Keratinocyte (primary cell): ENCODE measurements at regions not wholly inside any gene's neighbourhood (a gene's known extent, or its start where the extent isn't known, plus 50 kb on each side); places are given as distances from the start of the nearest gene placed in this dataset.

Experiments used
- DNase-seq: peaks from one replicate; pipeline ENCODE4 v3.0.0-alpha.2; 2011; ENCODE audit warnings: low read depth, missing footprints, low spot score
- FAIRE-seq: peaks from 2 replicates; lab custom pipeline; 2011; peaks lifted over from hg19 to GRCh38; lab: Jason Lieb, UNC
- H2AFZ ChIP-seq: 2 replicates; pipeline ENCODE4 v1.6.0; 2012; ENCODE audit warnings: low read length, control low read depth, inconsistent platforms; ENCODE audit not compliant: control insufficient read depth
- H3K27ac ChIP-seq: 2 replicates; pipeline ENCODE4 v1.5.1; 2011; ENCODE audit warnings: low read length; ENCODE audit not compliant: control insufficient read depth, insufficient read depth
- H3K27me3 ChIP-seq: 3 replicates; pipeline ENCODE4 v1.6.0; 2011; ENCODE audit warnings: low read length; ENCODE audit not compliant: control insufficient read depth, insufficient read depth; ENCODE audit errors: extremely low read depth
- H3K36me3 ChIP-seq, 2 experiments: 2 replicates in 1 of 2; 3 replicates in 1 of 2; pipeline ENCODE4 v1.5.1; 2011; ENCODE audit warnings: low read length in 2 of 2, mild to moderate bottlenecking in 1 of 2; ENCODE audit not compliant: control insufficient read depth in 2 of 2, insufficient read depth in 2 of 2; ENCODE audit errors: extremely low read depth in 1 of 2
- H3K4me1 ChIP-seq: 3 replicates; pipeline ENCODE4 v1.5.1; 2011; ENCODE audit warnings: low read length; ENCODE audit not compliant: control insufficient read depth, insufficient read depth; ENCODE audit errors: extremely low read depth
- H3K4me2 ChIP-seq: 3 replicates; pipeline ENCODE4 v1.6.0; 2011; ENCODE audit warnings: low read depth, low read length; ENCODE audit not compliant: control insufficient read depth, insufficient read depth; ENCODE audit errors: extremely low read depth
- H3K4me3 ChIP-seq, 3 experiments: fragments of 200-600 bp in 1 of 3; sonication (generic) in 1 of 3; 2 replicates in 2 of 3; 3 replicates in 1 of 3; pipeline ENCODE4 v1.5.1; 2011 to 2016; ENCODE audit warnings: low read length in 3 of 3, mild to moderate bottlenecking in 3 of 3, control low read depth in 2 of 3, inconsistent platforms in 1 of 3, low read depth in 1 of 3, mixed read lengths in 1 of 3, mixed run types in 1 of 3, moderate library complexity in 1 of 3; ENCODE audit not compliant: control insufficient read depth in 2 of 3, insufficient read depth in 2 of 3; ENCODE audit errors: extremely low read depth in 1 of 3
- H3K79me2 ChIP-seq: 2 replicates; pipeline ENCODE4 v1.6.0; 2012; ENCODE audit warnings: low read length; ENCODE audit not compliant: control insufficient read depth, insufficient read depth
- H3K9ac ChIP-seq: 3 replicates; pipeline ENCODE4 v1.6.0; 2011; ENCODE audit warnings: low read length; ENCODE audit not compliant: control insufficient read depth, insufficient read depth; ENCODE audit errors: extremely low read depth
- H3K9me1 ChIP-seq: 3 replicates; pipeline ENCODE4 v1.6.0; 2011; ENCODE audit warnings: low read length; ENCODE audit not compliant: control insufficient read depth, insufficient read depth; ENCODE audit errors: extremely low read depth
- H3K9me3 ChIP-seq: 2 replicates; pipeline ENCODE4 v1.5.1; 2012; ENCODE audit warnings: low read depth, low read length; ENCODE audit not compliant: control insufficient read depth
- H4K20me1 ChIP-seq: 3 replicates; pipeline ENCODE4 v1.6.0; 2011; ENCODE audit warnings: low read length; ENCODE audit not compliant: control insufficient read depth, insufficient read depth; ENCODE audit errors: extremely low read depth
- CTCF ChIP-seq, 3 experiments: IDR thresholded peaks in 1 of 3; conservative IDR thresholded peaks in 1 of 3; optimal IDR thresholded peaks in 1 of 3; 2 replicates in 2 of 3; 3 replicates in 1 of 3; pipeline versions ENCODE3 to v1.5.1; 2011; ENCODE audit warnings: low read length in 3 of 3, mild to moderate bottlenecking in 3 of 3, moderate library complexity in 2 of 3, control low read depth in 1 of 3, inconsistent platforms in 1 of 3; ENCODE audit not compliant: insufficient read depth in 2 of 3; ENCODE audit errors: extremely low read depth in 1 of 3
- EZH2 ChIP-seq: IDR thresholded peaks from one replicate; pipeline ENCODE4 v1.6.1; 2012; ENCODE audit warnings: inconsistent platforms, mild to moderate bottlenecking, low read length, moderate library complexity
- dilution Hi-C: fragments of 300-500 bp; cut with MboI; formaldehyde crosslinking; loops from one replicate; pipeline ENCODE4 v1.7.0; 2020; ENCODE audit warnings: low sequenced_read_pairs; ENCODE audit not compliant: extremely low pct_ligation_motif_present

DNA sequence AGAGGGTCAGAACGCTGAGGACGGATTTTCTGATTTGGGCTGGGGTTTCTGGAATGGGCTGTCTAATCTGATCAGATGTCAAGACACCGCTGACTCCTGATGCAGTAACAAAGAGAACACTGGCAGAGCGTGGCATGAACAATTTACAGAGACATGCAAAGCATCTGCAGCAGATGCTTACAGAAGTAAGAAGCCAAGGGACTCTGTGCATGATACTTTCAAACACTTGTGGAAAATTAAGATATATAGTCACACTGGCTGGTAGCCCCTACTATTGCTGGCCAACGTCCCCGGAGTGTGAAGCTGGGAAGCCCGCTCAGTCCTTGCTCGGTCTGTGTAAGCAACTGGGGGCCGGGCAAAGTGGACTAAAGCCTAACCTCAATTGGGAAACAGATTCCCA is 903.7 kb downstream of the BRD1 start:
- no peaks in the 10 kb centered on the region for H3K4me1 ChIP-seq
- no peaks in the 10 kb centered on the region for H4K20me1 ChIP-seq
- FAIRE-seq (no peak), DNase-seq (no peak)
- H3K9me1 ChIP-seq, result no peaks in the 10 kb centered on the region
- H3K4me2 ChIP-seq, result no peak overlapping the region
- H3K79me2 ChIP-seq, result no peaks in the 10 kb centered on the region
- no peak overlapping the region for H3K9ac ChIP-seq
- TF ChIP-seq EZH2, result no peak
- no peak for TF ChIP-seq CTCF (optimal IDR thresholded peaks at IDR 0.05 in 1 of 3, IDR thresholded peaks at IDR 0.05 in 1 of 3, conservative IDR thresholded peaks at IDR 0.05 in 1 of 3; ENCODE audit: extremely low read depth in 1 of 3, insufficient read depth in 2 of 3, low read length in 3 of 3)
- H3K27ac ChIP-seq, result no peak overlapping the region
- H3K27me3 ChIP-seq, result no peaks in the 10 kb centered on the region
- no peak overlapping the region for H2AFZ ChIP-seq
- peaks cover 1% of the 10 kb centered on the region for H3K9me3 ChIP-seq
- dilution Hi-C loops, result no loop called here
- H3K36me3 ChIP-seq, result no peaks in the 10 kb centered on the region
- no peak overlapping the region for H3K4me3 ChIP-seq

- no peak for FAIRE-seq
- Histone ChIP-seq H2AFZ (no peak overlapping the region), H3K9ac (no peak overlapping the region), H3K9me1 (no peaks in the 10 kb centered on the region), H3K4me2 (no peak overlapping the region), H3K9me3 (no peaks in the 10 kb centered on the region), H3K27me3 (no peaks in the 10 kb centered on the region), H3K36me3 (no peaks in the 10 kb centered on the region), H3K79me2 (no peaks in the 10 kb centered on the region), H3K4me1 (no peaks in the 10 kb centered on the region), H3K4me3 (no peak overlapping the region), H3K27ac (no peak overlapping the region), H4K20me1 (no peaks in the 10 kb centered on the region)
- dilution Hi-C loops, result no loop called here
- TF ChIP-seq CTCF (optimal IDR thresholded peaks at IDR 0.05 in 1 of 3, IDR thresholded peaks at IDR 0.05 in 1 of 3, conservative IDR thresholded peaks at IDR 0.05 in 1 of 3; ENCODE audit: extremely low read depth in 1 of 3, insufficient read depth in 2 of 3, low read length in 3 of 3) (no peak), EZH2 (no peak)
- DNase-seq, result no peak
Observed at GRCh38 chr22:48923165-48923865, 904.4 kb downstream of the BRD1 start.
